Stimulated activated CD4-positive, alpha-beta T cell treated with anti-CD3 and anti-CD28 coated beads, Interleukin-1b, Interleukin-23, amount 100 ng/mL, for 1 hour (primary cell): ENCODE measurements at regions not wholly inside any gene's neighbourhood (a gene's known extent, or its start where the extent isn't known, plus 50 kb on each side); places are given as distances from the start of the nearest gene placed in this dataset.

ENCODE experiments used
- DNase-seq, 2 donors: peaks; one replicate each; pipeline ENCODE4 v3.0.0-alpha.2; 2020; ENCODE audit warnings: low read depth in 2 of 2

DNA sequence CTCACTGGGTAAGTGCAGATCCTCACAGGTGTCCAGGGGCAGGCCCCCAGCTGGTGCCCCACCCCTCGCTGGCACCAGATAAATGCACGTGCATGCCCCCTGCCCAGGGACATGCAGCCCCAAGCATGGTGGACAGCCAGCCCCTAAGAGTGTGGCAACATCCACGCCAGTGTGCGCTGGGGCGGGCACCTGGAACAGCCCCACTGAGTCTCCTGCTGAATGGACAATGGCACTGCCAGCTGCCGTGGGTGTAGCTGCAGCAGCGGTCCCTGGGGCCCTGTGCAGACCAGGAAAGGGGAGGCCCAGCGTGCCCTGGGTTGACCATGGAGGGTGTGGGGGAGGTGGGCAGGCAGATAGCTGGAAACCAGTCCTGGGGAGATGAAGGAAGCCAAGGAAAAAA is 538.7 kb upstream of the SGCG start:
- no peak for DNase-seq

DNA sequence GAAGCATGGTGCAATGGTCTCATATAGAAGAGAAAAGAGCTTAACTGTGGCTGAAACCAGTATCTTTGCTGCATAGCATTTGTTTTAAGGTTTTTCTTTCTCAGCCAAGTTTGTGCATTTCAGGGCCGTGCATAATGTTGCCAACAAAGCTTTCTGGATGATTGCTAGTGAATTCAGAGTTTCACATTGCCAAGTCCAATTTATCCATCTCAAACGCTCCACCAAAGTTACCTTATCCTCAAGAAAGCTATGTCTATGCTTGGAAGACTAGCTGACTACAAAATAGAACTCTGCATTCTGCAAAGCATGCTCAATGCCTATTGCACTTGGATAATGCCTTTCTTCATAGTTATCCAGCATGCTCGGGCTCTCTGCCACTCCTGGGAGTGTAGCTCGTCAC is 535.8 kb upstream of the SGCG start:
- no peak for DNase-seq

DNA sequence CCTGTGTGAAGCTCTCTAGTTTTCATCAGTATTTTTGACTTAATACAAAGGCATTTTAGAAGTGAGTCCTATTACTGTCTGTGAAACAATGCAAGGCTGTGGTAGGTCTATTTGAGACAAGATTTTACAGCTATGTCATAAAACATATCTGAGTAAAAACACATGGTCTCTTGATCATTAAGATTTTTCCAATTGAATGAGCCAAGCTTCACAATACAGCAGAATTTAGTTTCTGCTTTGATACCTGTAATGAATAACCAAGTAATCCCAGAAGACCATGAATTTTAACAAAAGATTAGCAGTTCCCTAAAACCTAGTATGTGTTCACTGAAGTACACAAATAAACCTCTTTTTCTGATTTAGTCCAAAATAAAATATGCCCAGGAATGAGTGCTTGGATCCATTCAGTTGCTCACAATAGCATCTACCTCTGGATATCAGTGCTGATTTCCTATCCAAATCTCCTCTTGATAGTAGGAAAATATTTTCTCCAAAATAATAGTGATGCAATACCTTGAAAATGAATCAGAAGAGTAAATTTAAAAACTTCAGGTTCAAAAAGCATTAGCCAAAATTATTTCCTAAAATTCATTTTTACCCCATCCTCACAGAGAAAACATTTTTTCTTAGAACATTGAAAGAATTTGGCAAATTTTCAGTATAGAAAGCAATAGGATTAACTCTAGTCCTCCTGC is 533.5 kb upstream of the SGCG start:
- no peak for DNase-seq

DNA sequence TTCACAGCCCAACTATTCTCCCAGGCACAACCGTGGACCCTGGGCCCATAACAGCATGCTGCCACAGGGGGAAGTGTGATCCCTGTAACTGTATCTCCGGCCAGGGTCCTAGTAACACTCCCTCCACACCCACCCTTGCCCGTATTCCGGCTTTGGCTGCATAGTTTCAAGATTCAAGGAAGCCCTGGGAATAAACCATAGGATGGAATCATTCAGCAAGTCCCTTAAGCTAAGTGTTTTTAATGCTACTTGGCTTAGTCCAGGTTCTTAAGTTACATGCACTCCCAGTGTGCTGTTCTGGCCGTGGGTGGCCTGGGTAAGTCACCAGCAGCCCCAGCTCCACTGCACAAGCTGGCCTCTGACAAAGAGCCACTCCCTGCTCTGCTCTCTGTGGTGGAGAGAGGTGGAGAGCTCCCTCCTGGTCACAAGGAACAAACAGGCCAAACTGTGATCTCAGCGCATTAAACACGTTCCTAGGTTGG is 532.4 kb upstream of the SGCG start:
- no peak for DNase-seq

DNA sequence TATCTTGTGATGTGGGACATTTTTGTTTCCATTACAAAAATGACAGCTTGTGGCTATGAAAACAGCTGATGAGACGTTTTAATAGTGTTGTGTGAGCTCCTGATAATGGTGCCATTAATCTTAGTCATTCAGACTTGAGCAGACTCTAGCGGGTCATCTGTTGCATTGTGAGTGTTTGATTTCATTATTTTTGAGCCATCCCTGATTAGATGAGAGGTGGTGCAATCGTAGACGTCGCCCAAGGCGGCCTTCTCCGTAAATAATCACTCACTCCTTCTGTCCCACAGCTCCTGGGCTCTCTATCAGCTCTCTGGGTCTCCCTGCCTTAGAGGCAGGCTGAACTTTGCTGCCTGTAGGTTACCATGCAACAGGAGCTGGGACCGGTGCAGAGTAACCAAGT is 528.0 kb upstream of the SGCG start:
- no peak for DNase-seq

DNA sequence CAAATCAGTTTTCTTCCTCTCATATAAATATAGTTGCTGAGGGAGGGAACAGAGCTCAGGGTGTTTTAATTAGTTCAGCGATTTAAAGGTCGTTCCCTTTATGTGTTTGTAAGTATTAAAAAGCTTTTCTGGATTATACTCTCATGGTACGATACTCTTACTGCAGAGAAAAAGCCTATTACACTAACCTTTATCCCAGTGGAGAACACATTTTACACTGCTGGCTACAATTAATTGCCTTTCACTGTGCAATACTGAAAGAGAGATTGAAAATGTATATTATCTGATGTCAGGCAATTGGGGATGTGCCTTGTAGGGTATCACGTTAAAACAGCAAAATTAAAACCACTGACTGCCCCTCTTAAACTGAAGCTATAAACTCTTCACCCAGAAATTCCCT is 526.9 kb upstream of the SGCG start:
- DNase-seq = no peak

DNA sequence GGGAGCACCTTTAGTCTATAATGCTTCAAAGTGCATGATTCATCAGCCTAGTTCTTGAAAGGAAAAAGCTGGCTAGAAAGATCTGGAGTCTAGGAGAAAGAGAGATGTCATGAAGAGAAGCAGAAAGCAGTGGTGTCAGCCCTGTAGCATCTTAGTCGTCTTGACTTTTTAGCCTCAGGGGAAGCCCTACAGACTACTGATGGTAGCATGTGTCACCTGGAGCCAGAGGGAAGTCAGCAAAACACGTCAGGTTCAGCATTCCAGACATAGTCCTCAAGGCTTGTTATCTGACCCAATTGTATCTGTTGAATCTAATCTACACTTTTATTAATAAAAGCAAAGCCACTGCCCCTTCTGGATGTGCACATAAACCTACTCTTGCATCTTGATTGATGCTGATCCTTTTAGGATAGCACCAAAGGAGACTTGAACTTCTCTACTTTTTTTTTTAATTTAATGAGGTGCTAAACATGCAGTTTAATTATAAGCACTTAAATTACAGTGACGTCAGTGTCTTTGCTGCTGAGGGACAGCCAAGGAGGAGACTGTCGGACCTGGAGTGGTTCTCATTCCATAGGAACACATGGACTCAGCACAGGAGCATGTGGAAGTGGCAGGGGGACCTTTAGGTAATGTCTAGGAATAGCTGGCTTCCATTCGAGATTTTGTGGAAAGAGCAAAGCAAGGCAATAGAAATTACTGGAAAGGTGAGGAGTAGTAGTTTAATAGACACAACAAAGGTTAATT is 525.5 kb upstream of the SGCG start:
- no peak for DNase-seq

DNA sequence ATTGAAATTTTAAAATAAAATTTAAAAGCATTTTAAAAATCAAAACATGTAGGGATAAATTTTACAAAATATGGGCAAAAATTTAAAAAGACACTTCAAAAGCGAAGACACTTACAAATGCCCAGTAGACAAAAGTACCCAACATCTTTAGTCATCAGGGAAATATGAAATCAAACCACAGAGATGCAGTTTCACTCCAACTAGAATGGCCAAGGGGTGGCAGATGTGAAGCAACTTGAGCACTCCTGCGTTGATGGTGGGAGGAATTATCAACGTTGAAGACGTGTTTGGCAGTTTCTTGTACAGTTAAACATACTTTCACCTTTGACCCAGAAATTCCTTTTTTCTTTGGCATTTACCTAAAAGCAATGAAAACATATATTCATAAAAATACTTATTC is 518.0 kb upstream of the SGCG start:
- no peak for DNase-seq

DNA sequence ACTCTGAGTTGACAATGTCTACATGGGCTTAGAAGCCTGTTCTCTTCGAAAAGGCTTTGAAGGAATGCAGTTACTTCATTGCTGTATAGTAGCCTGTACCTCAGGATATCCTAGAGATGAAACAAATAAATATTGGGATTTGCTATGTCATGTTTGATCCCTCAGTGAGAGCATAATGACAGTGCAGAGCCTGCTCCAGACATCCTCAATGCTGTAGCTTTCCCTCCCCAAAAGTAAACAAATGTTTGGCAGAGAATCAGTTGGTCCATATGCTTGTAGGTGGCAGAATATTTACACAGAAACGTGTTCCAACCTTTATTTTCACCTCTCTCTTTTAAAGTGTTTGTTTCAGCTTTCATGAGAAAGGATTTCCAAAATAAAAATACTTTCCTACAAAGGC is 515.3 kb upstream of the SGCG start:
- no peak for DNase-seq

DNA sequence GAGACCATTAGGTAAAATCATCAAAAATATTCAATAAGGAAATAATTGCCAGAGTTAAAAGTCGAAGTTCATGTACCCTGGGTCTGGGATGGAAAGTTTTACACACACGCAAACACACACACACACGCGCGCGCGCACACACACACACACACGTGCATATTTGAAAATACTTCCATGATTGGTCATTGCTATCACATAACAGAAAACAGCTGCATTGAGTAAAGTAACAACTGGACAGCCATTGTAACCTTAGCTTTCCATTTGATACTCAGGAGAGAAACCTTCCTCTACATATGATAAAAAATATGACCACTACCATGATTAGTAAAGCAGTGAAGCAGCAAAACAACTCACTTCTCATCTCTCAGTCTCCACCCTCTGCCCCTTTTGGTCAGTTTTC is 490.0 kb upstream of the SGCG start:
- DNase-seq = no peak

DNA sequence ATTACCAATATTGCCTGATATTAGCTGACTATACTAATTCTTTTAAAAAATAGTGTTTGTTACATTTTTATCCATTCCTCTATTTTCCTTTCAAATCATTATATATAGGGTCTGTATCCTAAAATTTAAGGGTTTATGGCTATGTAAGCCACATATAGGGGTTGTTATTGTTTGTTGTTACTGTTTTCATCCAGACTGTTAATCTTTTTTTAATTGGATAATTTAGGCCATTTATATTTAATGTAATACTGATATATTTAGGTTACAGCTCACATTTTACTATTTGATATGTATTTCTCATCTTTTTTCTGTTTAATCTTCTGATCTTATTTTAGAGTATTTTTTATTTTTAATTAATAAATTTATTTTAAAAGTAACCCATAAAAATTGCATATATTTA is 487.1 kb upstream of the SGCG start:
- no peak for DNase-seq

DNA sequence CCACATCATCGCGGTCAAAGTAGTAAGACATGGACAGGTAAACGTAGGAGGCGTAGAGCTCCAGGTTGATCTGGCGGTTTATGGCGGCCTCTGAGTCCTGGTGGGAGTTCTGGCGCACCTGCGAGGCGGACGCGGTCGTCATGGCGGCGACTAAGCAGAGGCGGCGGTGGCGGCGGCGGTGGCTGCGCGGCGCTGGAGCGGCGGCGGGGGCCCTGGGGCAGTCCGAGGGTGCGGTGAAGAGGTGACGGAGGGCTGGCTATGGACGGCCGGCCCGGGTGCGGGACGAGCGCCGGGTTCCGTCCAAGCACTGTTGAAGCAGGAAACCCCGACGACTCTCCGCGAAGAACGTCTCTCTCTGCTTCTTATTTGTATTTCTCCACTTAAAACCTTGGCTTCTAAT is 484.3 kb upstream of the SGCG start:
- DNase-seq = no peak

DNA sequence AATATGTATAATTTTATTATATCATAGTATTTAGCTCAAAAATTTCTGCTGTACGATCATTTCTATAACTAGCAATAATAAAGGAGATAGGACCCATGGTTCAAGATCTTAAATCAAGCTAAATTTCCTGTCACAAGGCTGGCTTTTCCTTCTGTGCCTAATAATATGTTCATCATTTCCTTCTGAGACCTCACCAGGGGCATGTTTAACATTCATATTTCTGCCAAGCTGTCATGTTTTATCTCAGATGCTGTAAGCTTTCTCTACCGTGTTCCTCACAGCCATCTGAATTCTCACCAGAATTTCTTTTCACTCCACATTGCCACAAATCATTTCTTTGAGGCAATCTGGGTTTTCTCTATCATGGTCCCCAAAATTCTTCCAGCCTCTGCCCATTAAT is 482.3 kb upstream of the SGCG start:
- DNase-seq = no peak

DNA sequence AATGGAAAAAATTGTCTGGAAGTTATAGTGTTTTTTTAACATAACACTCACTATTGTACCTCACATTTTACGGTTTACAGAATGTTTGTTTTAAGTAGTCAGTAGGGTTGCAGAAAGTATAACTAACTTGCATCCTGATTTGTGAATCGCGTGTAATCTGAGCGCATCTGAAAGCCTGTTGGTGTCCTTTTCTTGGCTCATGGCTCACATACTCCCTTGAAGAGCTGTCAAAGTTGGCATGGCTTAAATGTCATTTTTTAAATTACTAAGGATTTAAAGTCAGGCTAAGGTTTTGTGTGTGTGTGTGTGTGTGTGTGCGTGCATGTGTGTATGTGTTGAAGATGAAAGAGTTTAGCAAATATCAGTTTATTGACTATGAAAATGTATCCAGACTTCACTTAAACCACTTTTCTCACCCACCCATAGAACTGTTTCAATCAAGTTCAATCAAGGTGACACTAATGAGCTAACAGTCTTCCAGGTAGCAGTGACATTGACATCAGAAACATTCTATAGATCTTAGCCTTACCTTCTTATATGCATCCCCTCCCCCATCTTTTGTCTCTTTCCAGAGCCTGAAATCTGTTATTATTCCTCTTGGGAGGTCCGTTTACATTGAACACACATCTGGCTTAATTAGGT is 480.4 kb upstream of the SGCG start:
- no peak for DNase-seq

DNA sequence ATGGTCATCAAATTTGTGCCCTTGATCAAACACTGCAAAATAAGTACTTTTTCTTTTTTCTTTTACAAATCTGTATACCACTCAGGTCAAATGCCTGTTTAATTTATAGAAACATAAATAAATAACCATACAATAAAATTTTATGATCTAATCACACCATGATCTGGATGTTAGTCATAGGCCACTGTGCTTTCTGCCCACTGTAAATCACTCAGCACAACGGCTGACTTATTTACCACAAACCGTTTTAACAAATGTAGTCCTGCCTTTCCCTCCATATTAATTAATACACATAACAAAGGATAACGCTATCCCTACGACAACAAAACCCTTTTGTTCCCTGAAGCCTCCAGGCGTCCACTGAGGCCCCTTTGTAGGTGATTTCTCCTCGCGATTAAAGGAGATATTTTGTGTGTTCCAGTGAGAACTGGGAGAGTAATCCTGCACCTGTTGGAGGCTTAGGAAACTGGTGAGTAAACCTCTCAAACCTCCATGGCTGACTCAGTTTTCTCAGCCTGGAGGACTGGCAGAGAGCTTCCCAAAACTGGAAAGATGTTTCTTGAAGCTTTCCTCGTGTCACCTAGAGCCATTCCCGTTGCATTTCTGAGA is 477.1 kb upstream of the SGCG start:
- DNase-seq = no peak

DNA sequence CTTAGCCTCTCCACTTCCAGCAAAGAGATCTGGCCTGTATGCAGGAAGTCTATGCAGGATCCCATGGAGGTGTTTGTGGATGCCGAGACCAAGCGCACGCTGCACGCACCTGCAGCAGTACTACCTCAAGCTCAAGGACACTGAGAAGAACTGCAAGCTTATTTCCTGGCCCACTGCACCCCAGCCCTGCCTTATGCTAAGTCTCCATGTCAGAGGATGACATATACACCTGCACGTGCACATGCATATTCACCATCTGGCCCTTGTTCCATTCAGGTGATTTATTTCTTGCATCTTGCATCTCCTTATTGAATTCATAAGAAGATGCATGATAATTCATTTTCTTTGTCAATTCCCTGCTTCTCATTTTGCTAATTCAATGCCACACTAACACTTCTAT is 472.8 kb upstream of the SGCG start:
- DNase-seq = no peak

DNA sequence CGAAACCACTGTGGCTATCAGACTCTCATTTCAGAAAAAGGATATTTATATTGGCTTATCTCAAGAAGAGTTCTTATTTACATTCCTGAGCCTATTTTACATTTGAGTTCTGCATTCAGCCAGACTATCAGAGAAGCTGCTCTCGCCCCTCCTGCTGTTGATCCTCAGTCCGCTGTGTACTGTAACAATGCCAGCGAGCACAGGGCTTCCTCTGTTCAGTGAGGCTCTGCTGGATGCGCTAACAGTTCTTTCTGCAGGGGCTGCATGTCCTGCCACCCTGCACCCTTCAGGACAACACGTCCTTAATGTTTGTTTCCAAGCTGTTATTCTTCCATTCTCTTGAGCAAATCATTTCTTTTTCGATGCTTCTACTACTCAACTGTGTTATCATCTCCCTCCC is 463.7 kb upstream of the SGCG start:
- no peak for DNase-seq

DNA sequence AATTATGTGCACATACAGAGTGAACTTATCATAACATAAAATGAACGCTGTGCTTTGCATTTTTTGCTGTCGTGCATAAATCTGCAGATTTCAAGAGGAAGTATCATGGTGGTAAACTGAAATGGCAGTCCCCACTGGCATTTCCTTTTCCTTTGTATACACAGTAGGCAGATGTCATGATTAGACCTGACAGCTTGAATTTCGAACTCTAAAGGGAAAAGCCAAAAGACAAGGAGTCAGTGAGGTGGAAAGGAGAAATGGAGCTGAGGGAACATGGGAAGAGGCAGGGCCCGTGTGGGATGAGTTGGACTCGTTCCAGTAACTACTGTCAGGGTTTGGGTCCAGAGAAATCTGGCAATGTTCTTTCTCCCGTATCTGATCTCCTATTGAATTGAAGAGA is 454.1 kb upstream of the SGCG start:
- DNase-seq = no peak

DNA sequence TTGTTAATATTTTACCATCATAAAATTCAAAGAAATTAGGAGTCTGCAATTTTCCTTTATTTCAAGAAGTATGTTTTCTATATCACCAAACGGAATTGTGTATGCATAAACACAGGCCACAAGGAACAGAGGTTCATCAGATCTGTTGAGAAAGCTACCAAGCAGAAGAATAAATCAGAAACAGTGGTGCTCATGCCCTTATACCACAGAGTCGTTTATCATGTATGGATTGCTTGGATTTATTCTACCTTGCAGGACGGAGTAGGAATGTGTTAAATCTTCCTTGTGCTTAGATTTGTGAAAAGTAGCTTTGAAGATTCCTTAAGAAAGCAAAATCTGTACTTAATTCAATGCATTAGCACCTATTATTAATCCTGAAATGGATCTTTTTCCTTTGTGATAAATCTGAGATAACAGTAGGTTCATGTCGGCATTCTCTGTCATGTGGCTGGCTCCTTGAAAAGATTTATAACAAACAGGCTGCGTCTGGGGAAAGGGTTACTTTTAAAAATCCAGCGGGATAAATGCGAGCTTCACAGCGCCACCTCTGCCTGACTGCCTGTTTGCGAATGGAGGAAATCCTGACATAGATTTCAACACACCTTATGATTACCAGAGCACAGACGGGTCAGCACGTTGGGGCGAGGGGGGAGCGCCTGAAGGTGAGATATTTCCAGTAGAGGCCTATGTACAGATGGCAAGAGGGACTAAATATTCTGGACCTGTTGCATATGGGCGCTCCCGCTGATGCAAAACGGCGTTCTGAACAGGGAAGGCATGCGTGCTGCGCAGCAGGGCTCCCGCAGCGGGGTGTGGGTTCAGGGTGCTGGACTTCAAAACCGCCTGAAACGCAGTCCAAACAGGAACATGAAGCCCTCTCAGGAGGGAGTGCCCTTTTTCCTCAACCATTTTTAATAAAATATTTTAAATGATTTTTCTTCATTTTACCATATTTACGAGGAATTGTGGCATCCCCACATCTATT is 445.5 kb upstream of the SGCG start:
- DNase-seq = no peak

DNA sequence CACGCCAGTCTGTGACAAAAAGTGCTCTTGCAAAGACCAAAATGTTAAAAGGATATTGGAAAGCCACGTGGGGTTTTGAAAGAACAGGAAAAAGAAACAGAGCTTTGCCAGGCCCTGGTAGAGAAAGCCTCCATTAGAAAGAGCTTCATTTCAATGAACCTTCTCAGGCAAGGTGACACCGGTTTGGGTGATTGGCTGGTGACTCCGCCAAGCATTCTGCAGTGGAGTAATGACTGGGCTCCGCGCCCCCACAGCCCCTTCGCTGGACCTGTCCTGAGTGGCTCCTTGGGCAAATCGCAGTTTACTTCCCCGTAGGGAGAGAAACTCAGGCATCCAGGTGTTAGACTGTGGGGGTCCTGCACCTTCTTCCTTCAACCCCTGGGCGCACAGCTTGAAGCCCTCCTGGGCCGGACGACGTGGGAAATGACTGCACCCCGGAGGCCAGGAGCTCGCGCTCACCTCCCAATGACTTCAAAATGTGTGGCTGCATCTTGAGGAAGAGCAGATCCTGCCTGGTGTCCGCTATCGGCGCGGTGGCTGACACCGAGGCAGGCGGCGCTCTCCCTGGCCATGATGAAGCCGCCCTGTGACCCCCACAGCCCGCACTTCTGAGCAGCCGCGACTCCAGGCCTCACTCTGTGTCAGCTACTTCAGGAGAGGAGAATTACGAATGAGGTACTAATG is 444.6 kb upstream of the SGCG start:
- DNase-seq = no peak

DNA sequence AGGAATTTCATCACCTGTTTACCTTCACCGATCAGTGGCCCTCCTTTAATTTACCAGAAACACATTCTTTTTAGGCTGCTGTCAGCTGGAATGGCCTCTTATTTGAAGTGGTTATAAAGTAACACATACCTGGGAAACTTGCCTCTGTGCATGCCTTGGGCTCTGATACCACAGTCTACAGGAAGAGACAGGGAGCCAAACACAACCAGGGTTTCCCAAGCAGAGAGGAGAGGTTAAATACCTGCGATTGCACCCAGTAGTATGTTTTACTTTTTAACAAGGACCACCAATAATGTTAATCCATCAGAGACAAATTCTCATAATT is 444.0 kb upstream of the SGCG start:
- no peak for DNase-seq
